HG02943 (cell line): ENCODE measurements at regions not wholly inside any gene's neighbourhood (a gene's known extent, or its start where the extent isn't known, plus 50 kb on each side); places are given as distances from the start of the nearest gene placed in this dataset.
"Not testable (repeated sequence)": the region's sequence is repeated elsewhere in the genome, so short reads cannot be mapped to it uniquely, and the experiment has no call there.

Experiments
- ATAC-seq: cut with Tn5 transposase; IDR thresholded peaks from one replicate; pipeline ENCODE4 v1.9.1; 2021; ENCODE audit warnings: mild to moderate bottlenecking, low read depth, moderate library complexity; ENCODE audit not compliant: unreplicated experiment

DNA sequence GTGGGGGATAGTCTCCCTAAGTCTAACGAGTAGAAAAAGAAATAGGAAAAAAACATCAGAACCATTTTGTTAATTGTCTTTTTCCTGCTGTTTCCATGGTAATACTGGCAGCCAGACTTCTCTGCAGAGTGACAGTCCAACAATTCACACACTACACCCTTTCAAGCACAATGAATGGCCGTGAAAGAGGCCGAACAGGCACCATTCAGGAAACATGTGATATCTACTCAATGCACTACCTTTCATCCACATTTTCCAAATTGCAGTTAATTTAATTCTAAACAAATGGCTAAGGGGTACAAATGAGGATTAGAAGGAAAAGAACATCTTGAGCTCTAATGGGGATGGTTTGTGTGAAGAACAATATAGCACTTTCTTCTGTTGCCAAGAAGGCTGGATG is 358.5 kb upstream of the ANKRD30A start:
- no peak for ATAC-seq

DNA sequence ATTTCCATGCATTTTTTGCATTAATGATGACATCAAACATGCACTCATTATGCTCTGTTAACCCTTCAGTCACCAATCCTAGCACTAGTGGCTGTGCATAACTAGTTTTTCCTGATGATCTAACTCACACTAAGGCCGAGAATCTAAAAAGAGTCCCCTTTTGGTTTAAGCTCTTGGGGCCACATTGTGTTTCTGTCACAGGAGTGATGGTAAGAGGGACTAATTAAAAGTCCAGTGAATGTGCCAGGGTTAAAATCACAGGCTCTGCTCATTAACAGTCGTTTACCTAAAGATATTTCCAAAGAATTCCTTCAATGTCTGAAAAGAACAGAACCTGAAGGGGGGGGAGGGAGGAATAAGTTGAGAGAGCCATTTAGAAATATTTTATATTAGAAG is 359.0 kb upstream of the ANKRD30A start:
- ATAC-seq = no peak

DNA sequence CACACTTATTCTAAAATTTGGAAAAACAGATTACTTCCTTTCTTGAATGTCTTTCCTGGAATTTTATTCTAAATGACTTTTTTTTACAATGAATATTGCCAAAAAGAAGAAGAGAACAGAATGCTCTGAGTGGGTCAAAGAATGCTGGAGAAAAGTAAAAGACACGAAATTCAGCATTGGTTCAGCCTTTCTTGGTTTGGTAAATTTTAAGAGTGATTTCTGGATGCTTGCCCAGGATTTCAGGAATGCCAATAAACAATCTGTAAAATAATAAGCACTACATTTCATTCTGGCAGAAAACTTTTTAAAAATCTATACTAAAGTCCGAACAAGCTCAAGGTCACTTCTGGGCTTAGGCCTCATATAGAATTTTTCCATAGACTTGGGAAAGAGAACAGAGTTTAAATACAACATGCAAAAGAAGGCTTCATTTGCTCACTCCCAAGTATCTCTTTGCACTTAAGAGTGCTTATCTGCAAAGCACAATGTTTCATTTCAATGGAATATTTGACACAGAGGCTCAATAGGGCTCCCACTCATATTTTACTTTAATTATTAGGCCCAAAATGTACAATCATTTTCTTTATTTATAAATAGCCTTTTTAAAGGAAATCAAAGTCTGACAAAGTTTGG is 359.5 kb upstream of the ANKRD30A start:
- ATAC-seq = no peak

DNA sequence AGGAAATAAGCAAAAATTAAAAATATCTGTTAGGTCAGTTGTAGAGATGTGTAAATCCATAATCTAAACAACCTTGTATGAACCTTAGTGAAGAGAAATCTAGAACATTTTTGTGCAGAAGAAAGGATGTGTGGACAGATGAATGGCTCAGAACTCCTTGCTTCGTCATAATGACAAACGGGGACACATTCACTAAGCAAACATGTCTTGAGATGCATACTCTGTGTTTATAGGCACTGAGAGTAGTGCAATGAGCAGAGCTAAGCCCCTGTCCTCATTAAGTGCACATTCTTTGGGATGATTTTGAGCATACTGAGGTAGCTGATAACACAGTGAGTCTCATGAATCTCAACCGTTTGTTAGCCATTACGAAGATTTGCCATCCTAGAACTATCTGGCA is 360.6 kb upstream of the ANKRD30A start:
- no peak for ATAC-seq

DNA sequence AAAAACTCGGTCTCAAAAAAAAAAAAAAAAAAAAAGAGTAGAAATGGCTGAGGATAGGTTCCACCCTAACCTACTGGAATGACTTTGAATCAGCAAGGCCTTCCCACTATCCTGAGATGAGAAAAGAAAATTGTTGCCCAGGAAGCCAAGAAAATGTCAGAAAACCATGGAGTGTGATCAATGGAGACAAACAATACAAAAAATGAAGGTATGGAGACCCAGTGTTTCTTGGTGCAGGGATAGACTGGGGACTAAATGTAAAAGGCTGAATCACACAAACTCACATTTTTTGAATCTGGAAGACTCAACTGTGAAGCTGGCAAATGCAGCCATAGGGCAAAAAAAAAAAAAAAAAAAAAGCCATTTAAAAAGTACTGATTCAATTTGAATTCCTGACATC is 364.3 kb upstream of the ANKRD30A start:
- no peak for ATAC-seq

DNA sequence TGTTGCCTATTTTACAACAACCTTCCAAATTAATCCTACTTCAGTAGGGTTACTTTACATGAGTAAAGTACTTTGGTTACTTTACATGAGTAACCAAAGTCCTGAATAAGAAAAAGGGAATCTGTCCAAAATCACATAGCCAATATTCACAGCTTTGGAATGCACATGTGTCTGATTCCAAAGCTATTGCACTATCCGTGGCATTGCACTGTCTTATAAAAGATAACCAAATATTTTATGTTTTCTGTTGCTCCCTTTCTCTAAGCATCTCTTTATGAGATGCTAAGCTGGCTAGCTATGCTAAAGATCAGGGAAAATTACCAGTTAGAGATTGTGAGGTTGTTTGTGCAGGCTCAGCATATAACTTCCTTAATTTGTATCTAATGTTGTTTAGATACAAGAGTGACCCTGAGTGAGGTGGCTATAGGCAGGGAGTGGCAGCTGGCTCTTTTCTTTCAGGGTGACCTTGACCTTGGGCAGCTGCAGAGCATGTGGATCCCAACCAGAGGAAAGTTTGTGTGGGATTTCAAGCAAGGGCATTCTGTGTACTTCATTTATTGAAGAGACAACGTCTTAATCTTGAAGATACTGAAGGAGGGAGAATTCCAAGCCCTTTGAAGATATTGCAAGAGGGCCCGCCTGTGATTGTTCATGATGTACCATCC is 366.1 kb upstream of the ANKRD30A start:
- no peak for ATAC-seq

DNA sequence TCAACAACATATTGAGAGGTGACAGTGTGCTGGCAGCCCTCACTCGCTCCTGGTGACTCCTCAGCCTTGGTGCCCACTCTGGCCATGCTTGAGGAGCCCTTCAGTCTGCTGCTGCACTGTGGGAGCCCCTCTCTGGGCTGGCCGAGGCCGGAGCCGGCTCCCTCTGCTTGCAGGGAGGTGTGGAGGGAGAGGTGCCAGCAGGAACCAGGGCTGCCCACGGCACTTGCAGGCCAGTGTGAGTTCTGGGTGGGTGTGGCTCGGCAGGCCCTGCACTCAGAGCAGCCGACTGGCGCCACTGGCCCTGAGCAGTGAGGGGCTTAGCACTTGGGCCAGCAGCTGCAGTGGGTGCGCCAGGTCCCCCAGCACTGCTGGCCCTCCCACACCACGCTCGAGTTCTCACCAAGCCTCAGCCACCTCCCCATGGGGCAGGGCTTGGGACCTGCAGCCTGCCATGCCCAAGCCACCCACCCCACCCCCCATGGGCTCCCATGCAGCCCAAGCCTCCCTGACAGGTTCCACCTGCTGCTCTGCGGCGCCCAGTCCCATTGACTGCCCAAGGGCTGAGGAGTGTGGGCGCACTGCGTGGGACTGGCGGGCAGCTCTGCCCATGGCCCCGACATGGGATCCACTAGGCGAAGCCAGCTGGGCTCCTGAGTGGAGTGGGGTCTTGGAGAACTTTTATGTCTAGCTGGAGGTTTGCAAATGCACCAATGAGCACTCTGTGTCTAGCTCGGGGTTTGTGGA is 377.1 kb upstream of the ANKRD30A start:
- no peak for ATAC-seq

DNA sequence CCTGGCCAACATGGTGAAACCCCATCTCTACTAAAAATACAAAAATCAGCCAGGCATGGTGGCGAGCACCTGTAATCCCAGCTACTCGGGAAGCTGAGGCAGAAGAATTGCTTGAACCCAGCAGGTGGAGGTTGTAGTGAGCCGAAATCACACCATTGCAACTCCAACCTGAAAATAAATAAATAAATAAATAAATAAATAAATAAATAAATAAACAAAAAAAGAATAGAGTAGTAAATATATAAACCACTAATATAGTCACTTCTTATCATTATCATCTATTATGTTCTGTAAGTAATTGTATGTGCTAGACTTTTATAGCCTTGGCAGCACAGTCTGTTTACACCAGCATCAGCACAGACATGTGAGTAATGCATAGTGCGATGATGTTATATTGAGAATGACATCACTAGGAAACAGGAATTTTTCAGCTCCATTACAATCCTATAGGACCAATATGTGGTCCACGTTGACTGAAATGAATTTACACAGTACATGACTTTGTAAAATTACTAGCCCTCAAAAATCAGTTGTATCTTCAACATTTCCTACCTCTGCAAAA is 385.4 kb upstream of the ANKRD30A start:
- ATAC-seq = no peak

DNA sequence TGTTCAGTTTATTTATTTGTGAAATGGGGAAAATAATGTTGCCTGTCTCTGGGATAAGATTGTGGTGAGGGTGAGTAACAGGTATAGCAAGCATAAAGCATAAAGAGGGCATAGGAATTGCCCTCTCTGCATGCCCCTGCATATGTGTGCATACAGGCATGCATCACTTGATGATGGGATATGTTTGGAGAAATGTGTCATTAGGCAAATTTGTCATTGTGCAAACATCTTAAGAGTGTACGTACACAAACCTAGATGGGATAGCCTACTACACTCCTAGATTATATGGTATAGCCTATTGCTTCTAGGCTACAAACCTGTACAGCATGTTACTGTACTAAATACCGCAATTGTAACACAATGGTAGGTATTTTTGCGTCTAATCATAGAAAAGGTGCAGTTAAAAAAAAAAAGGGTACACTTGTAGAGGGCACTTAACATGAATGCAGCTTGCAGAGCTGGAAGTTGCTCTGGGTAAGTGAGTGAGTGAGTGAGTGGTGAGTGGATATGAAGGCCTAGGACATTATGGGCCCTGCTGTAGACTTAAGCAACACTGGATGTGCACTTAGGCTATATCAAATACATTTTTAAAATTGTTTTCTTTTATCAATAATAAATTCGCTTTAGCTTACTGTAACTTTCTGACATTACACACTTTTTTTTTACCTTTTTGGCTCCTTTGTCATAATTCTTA is 386.5 kb upstream of the ANKRD30A start:
- ATAC-seq = no peak

DNA sequence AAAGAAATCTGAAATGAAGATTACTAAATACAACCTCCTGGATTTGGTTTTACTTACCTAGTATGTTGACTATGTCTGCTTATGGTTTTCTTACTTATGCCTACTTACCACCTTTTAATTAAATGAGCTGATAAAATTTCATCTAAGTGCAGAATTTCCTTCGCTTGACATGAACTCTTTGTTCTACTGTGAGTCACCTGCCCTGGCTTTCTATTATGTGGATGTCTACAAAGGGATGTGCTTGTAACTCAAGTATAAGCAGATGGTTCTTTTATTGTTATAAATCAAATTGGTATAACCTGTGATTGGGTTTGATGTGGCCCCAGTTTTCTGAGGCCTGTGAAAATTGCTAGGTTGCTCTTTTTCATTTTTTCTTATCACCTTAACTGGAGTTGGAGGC is 389.1 kb upstream of the ANKRD30A start:
- no peak for ATAC-seq

DNA sequence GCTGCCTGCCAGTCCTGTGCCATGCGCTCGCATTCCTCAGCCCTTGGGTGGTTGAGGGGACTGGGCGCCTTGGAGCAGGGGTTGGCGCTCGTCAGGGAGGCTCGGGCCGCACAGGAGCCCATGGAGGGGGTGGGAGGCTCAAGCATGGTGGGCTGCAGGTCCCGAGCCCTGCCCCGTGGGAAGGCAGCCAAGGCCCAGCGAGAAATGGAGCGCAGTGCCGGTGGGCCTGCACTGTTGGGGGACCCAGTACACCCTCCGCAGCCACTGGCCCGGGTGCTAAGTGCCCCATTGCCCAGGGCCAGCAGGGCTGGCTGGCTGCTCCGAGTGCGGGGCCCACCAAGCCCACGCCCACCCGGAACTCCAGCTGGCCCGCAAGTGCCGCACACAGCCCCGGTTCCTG is 390.8 kb upstream of the ANKRD30A start:
- ATAC-seq = not testable (repeated sequence)

DNA sequence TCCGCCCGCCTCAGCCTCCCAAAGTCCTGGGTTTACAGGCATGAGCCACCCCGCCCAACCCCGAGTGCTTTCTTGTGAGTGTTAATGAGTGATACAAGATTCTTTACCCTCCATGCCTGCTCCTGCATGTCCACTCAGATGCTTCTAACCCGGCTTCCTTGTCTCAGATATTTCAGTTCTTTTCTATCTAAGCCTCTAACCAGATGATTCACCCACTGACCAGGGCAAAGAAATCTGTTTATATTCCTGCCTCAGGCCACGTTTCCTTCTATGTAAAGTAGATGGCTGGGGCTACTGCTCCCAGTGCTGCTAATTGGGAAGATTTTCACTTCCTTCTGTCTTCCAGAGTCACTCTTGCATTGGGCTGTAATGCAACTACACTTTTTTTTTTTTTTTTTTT is 395.1 kb upstream of the ANKRD30A start:
- ATAC-seq = no peak

DNA sequence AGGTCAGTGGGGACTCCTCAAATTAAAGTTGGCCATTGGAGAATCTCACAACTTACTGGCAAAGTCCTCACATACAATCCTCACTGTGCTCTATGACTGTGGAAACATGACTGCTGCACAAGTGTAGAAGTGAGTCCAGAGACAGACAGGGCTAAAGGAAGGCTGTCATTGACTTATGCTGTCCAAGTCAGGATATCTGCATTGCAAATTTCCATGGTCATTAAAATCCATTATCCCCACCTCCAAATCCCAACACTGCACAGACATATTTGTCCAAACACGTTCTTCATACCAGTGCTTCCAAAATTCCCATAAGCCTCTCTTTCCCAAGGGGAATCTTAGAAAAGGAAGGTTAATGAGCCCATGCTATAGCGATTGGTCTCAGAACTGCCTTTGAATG is 396.8 kb upstream of the ANKRD30A start:
- no peak for ATAC-seq

DNA sequence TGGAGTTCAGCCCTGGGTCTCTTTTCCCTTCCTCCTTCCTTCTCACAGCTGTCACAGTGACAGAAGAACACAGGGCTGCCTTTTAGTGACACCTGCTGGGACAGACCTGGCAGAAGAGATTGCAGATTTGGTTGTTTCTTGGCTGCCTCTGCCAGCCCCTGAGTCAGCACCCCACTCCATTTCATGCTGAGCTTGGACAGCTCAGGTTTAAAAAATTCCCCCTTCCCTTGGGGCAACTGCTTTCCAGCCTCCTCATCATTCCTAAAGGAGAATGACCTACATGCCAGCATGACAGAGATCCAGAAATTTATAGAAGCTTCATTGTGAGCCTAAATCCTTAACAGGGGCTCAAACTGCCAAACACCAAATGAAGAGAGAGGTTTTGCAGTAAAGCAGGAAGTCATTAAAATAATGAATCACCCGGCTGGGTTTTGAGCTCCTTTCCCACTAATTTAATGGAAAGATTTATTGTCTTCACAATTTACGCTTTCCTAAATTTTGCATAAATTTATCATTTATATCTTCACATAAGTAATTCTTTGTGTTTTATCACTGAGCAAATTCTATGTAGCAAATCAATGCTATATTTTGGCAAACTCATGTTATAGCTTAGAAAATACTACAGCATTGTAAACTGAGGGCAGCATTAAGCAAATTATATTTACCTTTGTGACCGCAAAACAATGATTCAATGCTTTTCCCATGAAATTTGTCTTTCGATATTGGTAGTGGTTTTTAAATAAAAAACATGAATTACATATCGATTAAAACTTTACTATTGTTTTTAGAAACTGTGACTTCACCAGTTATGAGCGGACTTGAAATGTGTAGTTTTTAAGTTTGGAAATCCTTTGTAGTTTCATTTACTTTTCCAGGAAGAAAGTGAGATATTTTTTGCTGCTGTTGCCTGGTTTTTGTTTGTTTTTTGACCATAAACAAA is 399.5 kb upstream of the ANKRD30A start:
- no peak for ATAC-seq

DNA sequence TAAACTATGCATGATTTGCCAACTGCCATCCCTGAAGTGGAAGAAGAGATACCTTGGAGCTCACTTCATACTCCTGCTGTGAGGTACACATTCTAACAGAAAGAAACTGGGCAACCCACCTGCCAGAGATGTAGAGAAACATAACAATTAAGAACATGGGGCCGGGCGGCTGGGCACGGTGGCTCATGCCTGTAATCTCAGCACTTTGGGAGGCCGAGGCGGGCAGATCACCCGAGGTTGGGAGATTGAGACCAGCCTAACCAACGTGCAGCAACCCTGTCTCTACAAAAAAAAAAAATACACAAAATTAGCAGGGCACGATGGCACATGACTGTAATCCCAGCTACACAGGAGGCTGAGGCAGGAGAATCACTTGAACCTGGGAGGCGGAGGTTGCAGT is 402.6 kb upstream of the ANKRD30A start:
- no peak for ATAC-seq

DNA sequence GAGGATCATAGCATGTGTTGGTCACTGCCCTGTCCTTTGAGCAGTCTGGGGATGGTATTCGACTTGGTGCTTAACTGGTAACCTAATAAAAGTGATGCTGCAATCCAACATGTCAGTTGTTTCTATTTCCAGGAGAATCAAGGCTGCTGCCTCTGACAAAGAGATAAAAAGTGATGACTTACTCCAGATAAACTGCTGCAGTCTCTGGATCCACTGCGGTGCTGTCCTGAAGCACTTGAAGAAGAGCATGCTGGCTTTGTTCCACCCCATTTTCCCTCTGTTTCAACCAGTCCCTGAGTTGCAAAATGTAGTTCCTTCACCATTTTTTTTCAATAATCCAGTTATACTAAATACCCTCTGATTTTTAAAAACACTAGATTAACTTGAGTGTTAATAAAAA is 403.5 kb upstream of the ANKRD30A start:
- no peak for ATAC-seq

DNA sequence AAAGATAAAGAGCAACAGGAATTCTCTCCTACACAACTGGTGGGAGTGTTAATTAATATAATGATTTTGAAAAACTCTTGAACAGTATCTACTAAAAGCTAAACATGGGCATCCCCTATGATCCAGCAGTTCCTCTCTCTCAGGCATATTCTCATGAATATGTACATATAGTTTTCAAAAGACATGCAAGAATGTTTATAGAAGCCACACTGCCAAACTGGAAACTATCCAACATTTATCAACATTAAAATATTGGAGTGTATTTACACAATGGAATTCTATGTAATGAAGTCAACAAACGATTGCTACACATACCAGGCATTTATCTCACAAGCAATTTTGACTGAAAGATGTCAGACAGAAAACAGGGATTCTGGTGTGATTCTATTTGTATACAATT is 404.5 kb upstream of the ANKRD30A start:
- no peak for ATAC-seq

DNA sequence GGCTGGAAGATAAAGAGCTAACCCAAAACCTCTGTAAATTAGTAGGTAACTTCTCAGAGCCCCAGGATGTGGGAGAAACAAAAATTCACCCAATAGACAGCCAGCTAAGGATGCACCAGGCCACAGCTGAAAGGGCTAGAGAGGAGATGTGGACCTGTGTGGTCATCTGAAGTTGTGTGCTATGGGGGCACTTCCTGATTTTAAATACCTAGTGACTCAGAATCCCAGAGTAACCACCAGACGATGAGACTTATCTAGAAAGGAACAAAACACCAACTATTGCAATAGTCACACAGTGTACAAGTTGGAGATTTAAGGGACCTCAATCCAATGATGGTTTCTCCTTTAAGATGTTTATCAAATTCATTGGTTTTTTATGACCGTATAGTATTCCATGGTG is 408.3 kb upstream of the ANKRD30A start:
- no peak for ATAC-seq

DNA sequence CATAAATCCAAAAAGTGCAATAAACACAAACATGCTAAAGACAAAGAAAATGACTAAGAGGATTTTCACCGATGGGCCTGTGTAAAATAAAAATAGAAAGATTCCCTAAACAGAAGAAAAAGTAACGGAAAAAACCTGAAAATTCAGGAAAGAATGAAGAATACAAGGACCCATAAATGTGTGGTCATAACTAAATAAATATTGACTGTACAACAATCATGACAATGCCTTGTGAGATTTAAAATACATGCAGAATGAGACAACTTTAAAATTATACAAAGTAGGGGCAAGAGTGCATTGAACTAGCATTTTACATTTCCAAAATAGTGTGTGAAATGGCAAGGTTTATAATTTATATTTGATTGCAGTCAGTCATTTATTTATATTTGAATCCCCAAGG is 409.1 kb upstream of the ANKRD30A start:
- no peak for ATAC-seq

DNA sequence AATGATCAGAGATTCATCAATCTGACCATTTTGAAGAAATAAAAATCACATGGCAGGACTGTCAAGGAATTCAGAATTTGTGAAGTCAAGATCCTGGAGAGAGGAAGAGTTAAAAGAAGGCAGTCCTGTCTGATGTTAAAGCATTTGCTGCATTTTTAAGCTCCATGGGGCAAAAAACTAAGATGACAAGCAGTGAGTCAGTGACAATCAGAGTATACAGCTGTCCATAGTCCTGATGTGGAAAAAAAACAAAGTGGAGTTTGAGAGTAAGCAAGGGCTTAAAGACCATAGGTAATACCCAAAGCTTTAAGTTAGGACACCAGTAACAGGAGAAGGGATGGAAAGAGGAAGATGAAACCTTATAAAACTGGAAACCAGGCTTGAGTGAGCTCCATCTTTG is 412.7 kb upstream of the ANKRD30A start:
- ATAC-seq = no peak
